BE2C (cell line): ENCODE measurements at regions not wholly inside any gene's neighbourhood (a gene's known extent, or its start where the extent isn't known, plus 50 kb on each side); places are given as distances from the start of the nearest gene placed in this dataset.
"Not testable (repeated sequence)": the region's sequence is repeated elsewhere in the genome, so short reads cannot be mapped to it uniquely, and the experiment has no call there.

ENCODE experiments used
- DNase-seq: peaks from one replicate; pipeline ENCODE4 v3.0.0-alpha.2; 2020
- H3K27me3 ChIP-seq: fragments of 250-450 bp; sonication (Bioruptor Pico); 2 replicates; pipeline ENCODE4 v1.5.1; 2020; ENCODE audit warnings: mild to moderate bottlenecking
- H3K36me3 ChIP-seq: fragments of 250-450 bp; sonication (Bioruptor Pico); 2 replicates; pipeline ENCODE4 v1.5.1; 2020; ENCODE audit warnings: mild to moderate bottlenecking
- H3K4me1 ChIP-seq: fragments of 250-450 bp; sonication (Bioruptor Pico); 2 replicates; pipeline ENCODE4 v1.5.1; 2020
- H3K4me3 ChIP-seq: 2 replicates; pipeline ENCODE4 v1.5.1; 2011; ENCODE audit warnings: low read depth, low read length
- H3K9me3 ChIP-seq: fragments of 250-450 bp; sonication (Bioruptor Pico); 2 replicates; pipeline ENCODE4 v1.5.1; 2020
- TF ChIP-seq, protein P1 (sequence below): IDR thresholded peaks from 2 replicates; pipeline ENCODE4 v1.5.1; 2012; ENCODE audit warnings: mild to moderate bottlenecking, low read depth, low read length

- no peak overlapping the region for H3K4me3 ChIP-seq
- peaks cover 3% of the 10 kb centered on the region for H3K9me3 ChIP-seq
- no peaks in the 10 kb centered on the region for H3K36me3 ChIP-seq
- no peak for DNase-seq
- no peaks in the 10 kb centered on the region for H3K4me1 ChIP-seq
- TF ChIP-seq, protein P1, sequence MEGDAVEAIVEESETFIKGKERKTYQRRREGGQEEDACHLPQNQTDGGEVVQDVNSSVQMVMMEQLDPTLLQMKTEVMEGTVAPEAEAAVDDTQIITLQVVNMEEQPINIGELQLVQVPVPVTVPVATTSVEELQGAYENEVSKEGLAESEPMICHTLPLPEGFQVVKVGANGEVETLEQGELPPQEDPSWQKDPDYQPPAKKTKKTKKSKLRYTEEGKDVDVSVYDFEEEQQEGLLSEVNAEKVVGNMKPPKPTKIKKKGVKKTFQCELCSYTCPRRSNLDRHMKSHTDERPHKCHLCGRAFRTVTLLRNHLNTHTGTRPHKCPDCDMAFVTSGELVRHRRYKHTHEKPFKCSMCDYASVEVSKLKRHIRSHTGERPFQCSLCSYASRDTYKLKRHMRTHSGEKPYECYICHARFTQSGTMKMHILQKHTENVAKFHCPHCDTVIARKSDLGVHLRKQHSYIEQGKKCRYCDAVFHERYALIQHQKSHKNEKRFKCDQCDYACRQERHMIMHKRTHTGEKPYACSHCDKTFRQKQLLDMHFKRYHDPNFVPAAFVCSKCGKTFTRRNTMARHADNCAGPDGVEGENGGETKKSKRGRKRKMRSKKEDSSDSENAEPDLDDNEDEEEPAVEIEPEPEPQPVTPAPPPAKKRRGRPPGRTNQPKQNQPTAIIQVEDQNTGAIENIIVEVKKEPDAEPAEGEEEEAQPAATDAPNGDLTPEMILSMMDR: no peak
- H3K27me3 ChIP-seq: no peaks in the 10 kb centered on the region
These were observed 111.7 kb downstream of the TMEM130 start for GRCh38 chr7:98758157-98758556.

GRCh38 chr7:98760201-98760651 is 109.6 kb downstream of the TMEM130 start:
- no peak for DNase-seq
- no peaks in the 10 kb centered on the region for H3K27me3 ChIP-seq
- peaks cover 3% of the 10 kb centered on the region for H3K9me3 ChIP-seq
- H3K4me1 ChIP-seq: no peaks in the 10 kb centered on the region
- H3K4me3 ChIP-seq: no peak overlapping the region
- TF ChIP-seq, protein P1: no peak
- no peaks in the 10 kb centered on the region for H3K36me3 ChIP-seq

- Histone ChIP-seq H3K36me3 (no peaks in the 10 kb centered on the region), H3K27me3 (no peaks in the 10 kb centered on the region), H3K4me3 (no peak overlapping the region), H3K9me3 (peaks cover 3% of the 10 kb centered on the region), H3K4me1 (no peaks in the 10 kb centered on the region)
- TF ChIP-seq, protein P1: no peak
- DNase-seq: no peak
These were observed 108.6 kb downstream of the TMEM130 start for GRCh38 chr7:98761225-98761624.

- Histone ChIP-seq H3K27me3 (no peaks in the 10 kb centered on the region), H3K36me3 (no peaks in the 10 kb centered on the region), H3K9me3 (peaks cover 3% of the 10 kb centered on the region), H3K4me3 (no peak overlapping the region), H3K4me1 (no peaks in the 10 kb centered on the region)
- no peak for DNase-seq
- TF ChIP-seq, protein P1: no peak
These were observed 107.2 kb downstream of the TMEM130 start for GRCh38 chr7:98762620-98763019.

DNA sequence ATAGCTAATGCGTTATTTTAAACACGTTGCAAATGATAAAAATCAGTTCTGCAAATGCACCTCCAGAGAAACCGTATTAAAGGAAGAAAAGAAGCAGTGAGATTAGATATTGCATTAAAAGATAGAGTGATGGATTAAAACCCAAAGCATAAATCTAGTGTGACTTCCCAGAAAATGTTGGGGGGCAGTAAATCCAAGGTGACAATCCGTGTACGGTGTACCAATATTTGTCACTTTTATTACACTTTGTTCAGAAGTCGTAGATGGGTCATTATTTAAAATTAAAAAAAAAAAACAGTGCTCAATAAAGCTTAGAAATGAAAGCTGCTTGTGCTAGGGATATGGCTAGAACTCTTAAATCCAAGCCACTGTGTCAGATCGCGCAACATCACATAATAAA is 106.4 kb downstream of the TMEM130 start:
- Histone ChIP-seq H3K36me3 (no peaks in the 10 kb centered on the region), H3K4me3 (no peak overlapping the region), H3K4me1 (no peaks in the 10 kb centered on the region), H3K9me3 (no peaks in the 10 kb centered on the region), H3K27me3 (no peaks in the 10 kb centered on the region)
- no peak for DNase-seq
- TF ChIP-seq, protein P1: no peak

GRCh38 chr7:98764946-98765345 is 104.9 kb downstream of the TMEM130 start:
- H3K4me3 ChIP-seq: no peak overlapping the region
- no peaks in the 10 kb centered on the region for H3K4me1 ChIP-seq
- no peak for DNase-seq
- no peaks in the 10 kb centered on the region for H3K36me3 ChIP-seq
- no peaks in the 10 kb centered on the region for H3K27me3 ChIP-seq
- H3K9me3 ChIP-seq: no peaks in the 10 kb centered on the region
- TF ChIP-seq, protein P1: no peak

GRCh38 chr7:98770085-98770484 is 99.7 kb downstream of the TMEM130 start:
- H3K36me3 ChIP-seq, H3K4me3 ChIP-seq, H3K27me3 ChIP-seq, DNase-seq, H3K9me3 ChIP-seq, H3K4me1 ChIP-seq: not testable (repeated sequence)
